Fibroblast of pulmonary artery (primary cell): ENCODE measurements at regions not wholly inside any gene's neighbourhood (a gene's known extent, or its start where the extent isn't known, plus 50 kb on each side); places are given as distances from the start of the nearest gene placed in this dataset.

Source experiments
- DNase-seq: peaks from one replicate; pipeline ENCODE4 v3.0.0-alpha.2; 2010; ENCODE audit warnings: low read depth
- H3K4me3 ChIP-seq: replicated peaks from 2 replicates; pipeline ENCODE4 v1.5.1; 2011; ENCODE audit warnings: low read depth, mild to moderate bottlenecking, control low read depth, low read length, moderate library complexity
- TF ChIP-seq, protein P1 (sequence below): IDR thresholded peaks from 2 replicates; pipeline ENCODE4 v1.5.1; 2011; ENCODE audit warnings: mild to moderate bottlenecking, control low read depth, low read length, inconsistent platforms; ENCODE audit errors: missing control alignments

DNA sequence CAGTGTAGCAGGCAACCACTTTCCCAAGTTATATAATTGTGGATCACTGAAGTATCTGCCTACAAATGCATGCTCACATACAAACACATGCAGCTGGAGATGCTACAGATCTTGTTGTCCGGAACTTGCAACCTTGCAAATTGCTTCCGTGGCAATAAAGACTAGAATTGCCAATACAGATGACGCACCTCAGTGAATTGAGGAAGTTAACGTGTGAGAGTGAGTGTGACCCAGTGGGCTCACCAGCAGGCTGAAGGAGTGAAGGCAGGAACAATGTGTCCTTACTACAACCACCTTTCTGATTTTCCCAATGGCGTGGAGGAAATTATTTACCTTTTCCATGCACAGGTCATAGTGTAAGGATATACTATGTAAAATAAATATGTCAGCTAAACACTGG, 89.4 kb upstream of the GRIP1 start:
- no peak for DNase-seq
- no peak overlapping the region for H3K4me3 ChIP-seq
- TF ChIP-seq, protein P1, sequence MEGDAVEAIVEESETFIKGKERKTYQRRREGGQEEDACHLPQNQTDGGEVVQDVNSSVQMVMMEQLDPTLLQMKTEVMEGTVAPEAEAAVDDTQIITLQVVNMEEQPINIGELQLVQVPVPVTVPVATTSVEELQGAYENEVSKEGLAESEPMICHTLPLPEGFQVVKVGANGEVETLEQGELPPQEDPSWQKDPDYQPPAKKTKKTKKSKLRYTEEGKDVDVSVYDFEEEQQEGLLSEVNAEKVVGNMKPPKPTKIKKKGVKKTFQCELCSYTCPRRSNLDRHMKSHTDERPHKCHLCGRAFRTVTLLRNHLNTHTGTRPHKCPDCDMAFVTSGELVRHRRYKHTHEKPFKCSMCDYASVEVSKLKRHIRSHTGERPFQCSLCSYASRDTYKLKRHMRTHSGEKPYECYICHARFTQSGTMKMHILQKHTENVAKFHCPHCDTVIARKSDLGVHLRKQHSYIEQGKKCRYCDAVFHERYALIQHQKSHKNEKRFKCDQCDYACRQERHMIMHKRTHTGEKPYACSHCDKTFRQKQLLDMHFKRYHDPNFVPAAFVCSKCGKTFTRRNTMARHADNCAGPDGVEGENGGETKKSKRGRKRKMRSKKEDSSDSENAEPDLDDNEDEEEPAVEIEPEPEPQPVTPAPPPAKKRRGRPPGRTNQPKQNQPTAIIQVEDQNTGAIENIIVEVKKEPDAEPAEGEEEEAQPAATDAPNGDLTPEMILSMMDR = no peak

DNA sequence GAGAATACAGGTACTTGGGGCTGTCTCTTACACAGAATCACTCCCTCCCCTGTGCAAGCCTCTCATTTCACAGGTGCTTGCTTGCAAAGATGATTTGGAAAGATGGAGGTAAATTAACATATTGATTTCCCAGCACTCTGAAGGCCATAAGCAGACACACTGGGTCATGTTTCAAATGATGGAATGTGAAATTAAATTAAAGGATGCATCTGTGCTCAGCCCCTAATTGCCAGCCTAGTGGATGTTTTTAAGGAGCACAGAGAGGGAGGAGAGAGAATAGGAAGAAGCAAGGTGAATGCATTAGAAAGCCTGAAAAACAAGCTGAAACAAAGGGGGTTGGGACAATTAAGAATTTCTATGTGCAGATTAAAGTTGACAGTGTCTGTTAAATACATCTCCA, 96.1 kb upstream of the GRIP1 start:
- no peak for DNase-seq
- TF ChIP-seq, protein P1 = no peak
- no peak overlapping the region for H3K4me3 ChIP-seq

DNA sequence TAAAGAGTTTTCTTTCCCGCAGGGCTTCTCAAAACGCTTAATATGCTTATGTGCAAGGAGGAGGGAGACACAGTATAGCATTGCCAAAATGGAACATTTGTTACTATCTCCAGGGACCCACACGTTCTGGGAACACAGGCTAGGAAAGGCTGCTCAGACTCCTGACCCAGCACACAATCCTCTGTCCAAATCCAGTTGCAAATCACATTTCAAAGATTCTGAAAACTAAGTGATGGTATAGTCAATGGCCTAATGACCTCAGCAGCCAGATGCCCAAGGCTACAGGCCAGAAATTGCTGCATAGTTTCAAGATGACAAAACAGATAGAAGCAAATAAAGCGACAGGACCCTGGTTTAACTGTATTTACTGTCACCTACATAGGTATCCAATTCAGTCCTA, 97.0 kb upstream of the GRIP1 start:
- no peak for DNase-seq
- TF ChIP-seq, protein P1 = no peak
- H3K4me3 ChIP-seq = no peak overlapping the region

DNA sequence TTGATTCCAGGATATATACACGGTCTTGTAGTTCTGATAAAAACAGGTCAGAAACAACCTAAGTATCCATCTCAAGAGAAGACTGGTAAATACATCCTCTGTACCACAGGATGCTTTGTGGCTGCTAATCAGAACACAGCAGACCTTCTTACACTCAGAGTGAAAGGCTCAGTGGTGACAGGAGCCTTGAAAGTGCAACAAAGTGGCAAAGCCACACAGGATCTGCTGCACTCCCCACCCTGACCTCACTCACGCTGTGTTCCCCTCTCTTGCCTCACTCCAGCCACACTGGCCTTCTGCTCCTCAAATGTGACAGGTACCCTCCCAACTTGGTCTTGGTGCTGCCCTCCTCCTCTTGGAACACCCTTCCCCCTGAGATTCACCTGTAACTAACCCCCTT, 98.1 kb upstream of the GRIP1 start:
- TF ChIP-seq, protein P1 = no peak
- H3K4me3 ChIP-seq = no peak overlapping the region
- no peak for DNase-seq

DNA sequence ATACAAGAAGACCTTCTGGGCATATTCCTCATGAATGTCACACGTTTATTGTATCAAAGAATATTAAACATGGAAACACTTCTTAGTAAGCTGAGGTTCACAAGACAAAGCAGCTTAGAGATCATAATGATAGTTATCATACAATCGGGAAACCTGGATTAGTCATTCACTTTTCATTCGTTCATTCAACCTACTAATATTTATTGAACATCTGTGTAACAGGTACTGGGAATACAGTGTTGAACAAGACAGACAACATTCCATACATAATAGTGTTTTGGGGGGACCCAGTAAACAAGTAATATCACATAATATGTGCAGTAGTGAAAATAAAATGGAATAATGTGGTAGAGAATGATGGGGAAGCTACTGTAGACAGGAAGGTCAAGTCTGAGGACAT, 100.6 kb upstream of the GRIP1 start:
- TF ChIP-seq, protein P1 = no peak

DNA sequence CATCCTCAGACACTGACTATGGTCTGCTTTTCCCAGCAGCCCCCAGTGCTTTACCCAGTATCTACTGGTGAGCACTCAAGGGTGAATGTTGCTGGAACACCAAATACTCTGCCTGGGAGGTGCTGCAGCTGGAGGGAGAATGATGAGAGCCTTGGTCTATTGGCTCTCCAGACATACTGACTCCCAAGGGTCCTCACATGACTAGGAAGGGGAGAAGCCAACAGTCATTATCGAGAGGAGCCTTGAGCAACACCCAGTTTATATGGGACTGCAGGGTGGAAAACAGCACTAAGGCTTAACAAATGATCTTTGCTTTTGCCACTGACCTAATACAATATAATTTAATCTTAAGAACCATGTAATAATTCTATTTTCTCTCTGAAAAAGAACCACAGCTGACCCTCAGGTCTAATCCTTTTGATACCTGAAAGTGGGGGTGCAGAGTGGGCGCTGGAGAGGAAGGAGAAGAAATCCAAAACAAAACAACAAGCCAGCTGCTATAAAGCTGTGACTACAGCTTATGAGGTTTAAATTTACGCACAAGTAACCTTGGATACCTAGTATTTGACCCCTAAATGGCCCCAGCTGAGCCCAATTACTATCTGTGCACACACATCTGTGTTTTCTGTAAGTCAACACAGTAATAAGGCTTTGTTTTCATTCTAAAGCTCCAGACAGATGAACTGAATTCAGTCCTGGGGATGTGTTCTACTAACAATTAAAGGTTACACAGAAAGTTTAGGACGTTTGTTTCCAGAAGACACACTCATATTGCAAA, 107.8 kb upstream of the GRIP1 start:
- DNase-seq = no peak
- TF ChIP-seq, protein P1 = no peak
- no peak overlapping the region for H3K4me3 ChIP-seq

More for the DNA sequence above, 100.6 kb upstream of the GRIP1 start:
- no peak overlapping the region for H3K4me3 ChIP-seq
- no peak for DNase-seq

DNA sequence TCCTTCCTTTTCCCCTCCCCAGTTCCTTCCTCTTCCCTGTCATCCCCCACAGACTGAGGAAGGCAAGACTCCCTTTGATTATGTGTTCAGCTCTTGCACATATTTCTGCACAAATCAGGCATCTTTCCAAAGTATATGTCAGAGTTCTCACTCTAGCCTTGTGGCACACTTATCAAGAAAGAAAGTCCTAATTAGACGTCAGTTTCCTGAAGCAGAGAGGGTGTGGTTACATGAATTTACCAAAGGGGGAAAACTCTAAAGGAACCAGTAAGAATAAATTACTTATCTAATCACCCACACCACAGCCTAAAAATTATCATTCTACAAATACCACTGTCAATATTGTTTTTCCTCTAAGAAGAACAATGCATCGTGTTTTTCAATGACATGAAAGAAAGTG, 120.7 kb upstream of the GRIP1 start:
- DNase-seq = no peak
- TF ChIP-seq, protein P1 = no peak
- H3K4me3 ChIP-seq = no peak overlapping the region
